ENCODE measurements at regions not wholly inside any gene's neighbourhood (a gene's known extent, or its start where the extent isn't known, plus 50 kb on each side); places are given as distances from the start of the nearest gene placed in this dataset.
A peak's percentile ranks its signal among the peaks of the same experiment; 100 is the strongest.

DNA sequence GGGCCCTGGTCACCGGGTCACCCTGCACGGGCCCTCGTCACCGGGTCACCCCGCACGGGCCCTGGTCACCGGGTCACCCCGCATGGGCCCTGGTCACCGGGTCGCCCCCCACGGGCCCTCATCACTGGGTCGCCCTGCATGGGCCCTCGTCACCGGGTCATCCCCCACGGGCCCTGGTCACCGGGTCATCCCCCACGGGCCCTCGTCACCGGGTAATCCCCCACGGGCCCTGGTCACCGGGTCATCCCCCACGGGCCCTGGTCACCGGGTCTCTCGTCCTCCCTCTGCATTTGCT is 77.6 kb downstream of the RIPK4 start:
- ATAC-seq (ENCODE audit: low FRiP score) (no peak), DNase-seq (ENCODE audit: low spot score) (no peak)
- no peak for TF ChIP-seq CTCF (IDR thresholded peaks at IDR 0.05)

- no peak for TF ChIP-seq CTCF (IDR thresholded peaks at IDR 0.05)
- ATAC-seq (ENCODE audit: low FRiP score) (no peak), DNase-seq (ENCODE audit: low spot score) (no peak)
Observed at GRCh38 chr21:41687633-41688032, 79.2 kb downstream of the RIPK4 start.

GRCh38 chr21:41686664-41687063 is 80.2 kb downstream of the RIPK4 start:
- TF ChIP-seq CTCF (IDR thresholded peaks at IDR 0.05) = no peak
- ATAC-seq (ENCODE audit: low FRiP score) (no peak), DNase-seq (ENCODE audit: low spot score) (no peak)

DNA sequence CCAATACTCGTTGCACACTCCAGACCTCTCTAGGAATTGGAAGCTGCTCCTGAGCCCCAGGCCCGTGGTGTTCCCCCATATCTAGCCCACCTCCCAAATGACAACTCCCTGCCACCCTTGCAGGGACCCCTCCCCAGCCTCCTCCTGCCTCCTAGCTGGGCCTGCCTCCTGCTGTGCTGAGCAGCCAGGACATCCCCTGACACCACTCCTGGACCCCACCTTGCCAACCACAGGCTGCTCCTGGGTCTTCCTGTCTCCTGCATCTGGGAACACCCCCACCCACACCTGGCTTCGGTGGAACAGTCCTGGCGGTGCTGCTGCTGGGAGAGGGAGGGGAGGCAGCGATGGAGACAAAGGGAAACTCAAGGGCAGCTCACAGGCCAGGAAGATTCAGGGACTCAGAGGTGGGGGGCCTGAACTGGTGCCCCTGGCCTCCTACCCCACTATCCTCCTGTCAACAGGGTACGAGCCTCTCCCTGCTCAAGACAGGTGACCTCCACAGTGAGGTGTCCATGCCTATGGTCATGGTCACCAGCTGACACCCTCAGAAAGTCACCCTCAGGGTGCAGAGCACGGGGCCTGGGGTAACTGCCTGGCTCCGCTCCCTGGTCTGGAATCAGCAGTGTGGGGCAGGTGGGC is 81.2 kb downstream of the RIPK4 start:
- DNase-seq (ENCODE audit: low spot score) (no peak), ATAC-seq (ENCODE audit: low FRiP score) (no peak)
- no peak for TF ChIP-seq CTCF (IDR thresholded peaks at IDR 0.05)

DNA sequence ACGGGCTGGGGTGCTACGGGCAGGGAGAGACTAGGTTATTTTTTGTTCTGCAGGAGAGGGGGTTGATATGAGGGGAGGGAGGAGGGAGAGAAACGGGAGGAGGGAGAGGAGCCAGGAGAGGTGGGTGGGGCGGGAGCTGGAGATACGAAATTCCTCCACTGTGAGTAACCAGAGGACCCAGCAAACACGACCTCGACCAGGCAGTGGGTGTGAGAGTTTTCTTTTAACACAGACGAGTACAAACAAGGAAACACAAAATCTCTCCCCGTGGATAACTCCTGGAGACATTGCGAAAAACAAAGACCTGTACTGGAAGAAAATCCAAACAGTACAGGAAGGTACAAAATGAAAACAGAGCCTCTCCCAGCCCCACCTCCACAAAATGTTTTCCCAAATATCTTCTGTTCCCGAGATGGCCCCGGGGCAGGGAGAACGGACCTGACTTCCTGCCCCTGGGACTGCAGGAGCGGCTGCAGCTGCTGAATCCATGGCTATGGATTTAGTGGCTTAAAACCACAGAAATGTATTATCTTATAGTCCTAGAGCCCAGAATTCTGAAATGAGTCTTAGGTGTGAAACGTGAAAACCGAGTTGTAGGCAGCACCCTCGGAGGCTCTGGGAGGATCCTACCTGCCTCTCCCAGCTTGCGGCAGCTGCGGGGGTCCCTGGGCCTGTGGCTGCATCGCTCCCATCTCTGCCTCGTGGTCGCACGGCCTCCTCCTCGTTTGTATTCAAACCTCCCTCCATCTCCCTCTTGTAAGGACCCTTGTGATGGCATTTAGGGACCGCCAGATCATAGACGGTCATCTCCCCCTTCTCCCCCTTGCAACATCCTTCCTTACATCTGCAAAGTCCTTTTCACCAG is 82.2 kb downstream of the RIPK4 start:
- peak; percentile 82 for ATAC-seq (ENCODE audit: low FRiP score)
- TF ChIP-seq CTCF (IDR thresholded peaks at IDR 0.05) = no peak
- no peak for DNase-seq (ENCODE audit: low spot score)

DNA sequence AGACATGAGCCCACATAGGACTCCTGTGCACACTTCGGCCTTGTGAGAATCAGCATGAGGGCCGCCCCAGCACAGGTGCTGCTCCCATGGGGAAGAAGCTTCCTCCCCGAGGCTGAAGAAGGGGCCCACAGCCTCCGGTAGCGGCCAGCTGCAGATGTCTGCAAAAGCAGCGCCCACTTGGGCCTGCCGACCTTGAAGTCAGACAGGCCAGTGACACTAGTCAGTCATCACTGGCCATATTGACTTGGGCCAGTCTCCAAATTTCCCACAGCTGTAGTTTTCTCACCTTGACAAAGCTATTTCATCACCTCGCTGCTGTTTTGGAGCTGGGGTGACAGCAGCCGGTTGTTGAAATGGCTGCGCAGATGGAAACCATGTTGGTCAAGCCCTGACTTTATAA is 83.0 kb downstream of the RIPK4 start:
- no peak for DNase-seq (ENCODE audit: low spot score)
- no peak for TF ChIP-seq CTCF (IDR thresholded peaks at IDR 0.05)

DNA sequence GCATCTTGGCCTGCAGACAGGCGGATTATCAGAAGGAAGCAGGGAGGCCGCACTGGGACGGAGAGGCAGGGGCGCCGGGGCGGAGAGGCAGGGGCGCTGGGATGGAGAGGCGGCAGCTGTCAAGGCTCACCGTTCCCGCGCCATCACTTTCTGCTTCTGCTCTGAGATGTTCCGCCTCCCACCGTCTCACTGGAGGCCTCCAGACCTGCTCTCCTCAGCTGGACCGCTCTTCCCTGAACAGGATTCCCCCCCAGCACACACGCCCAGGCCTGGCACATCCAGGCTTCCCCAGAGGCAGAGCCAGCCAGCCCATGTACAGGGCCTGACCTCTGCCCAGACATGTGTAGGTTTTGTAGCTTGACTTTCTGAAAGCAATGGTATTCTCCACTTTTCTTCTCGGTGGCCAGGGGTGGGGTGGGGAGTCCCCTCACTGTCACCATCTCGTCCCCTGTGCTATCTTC is 84.1 kb downstream of the RIPK4 start:
- ATAC-seq (ENCODE audit: low FRiP score) = no peak
- no peak for DNase-seq (ENCODE audit: low spot score)
- no peak for TF ChIP-seq CTCF (IDR thresholded peaks at IDR 0.05)

More for the DNA sequence above, 83.0 kb downstream of the RIPK4 start:
- no peak for ATAC-seq (ENCODE audit: low FRiP score)

All from omental fat pad (tissue), 3 donors.